HG02943 (cell line): ENCODE measurements at regions not wholly inside any gene's neighbourhood (a gene's known extent, or its start where the extent isn't known, plus 50 kb on each side); places are given as distances from the start of the nearest gene placed in this dataset.
"Not testable (repeated sequence)": the region's sequence is repeated elsewhere in the genome, so short reads cannot be mapped to it uniquely, and the experiment has no call there.

Experiments used
- ATAC-seq: cut with Tn5 transposase; IDR thresholded peaks from one replicate; pipeline ENCODE4 v1.9.1; 2021; ENCODE audit warnings: mild to moderate bottlenecking, low read depth, moderate library complexity; ENCODE audit not compliant: unreplicated experiment

GRCh38 chr7:125857606-125858005 lies 928.0 kb upstream of the POT1 start:
- no peak for ATAC-seq

GRCh38 chr7:125848157-125848556 lies 918.5 kb upstream of the POT1 start:
- no peak for ATAC-seq

- ATAC-seq, result no peak
Measured at GRCh38 chr7:125847692-125848091, 918.1 kb upstream of the POT1 start.

- no peak for ATAC-seq
Measured at GRCh38 chr7:125847055-125847454, 917.4 kb upstream of the POT1 start.

- no peak for ATAC-seq
Measured at GRCh38 chr7:125845686-125846085, 916.1 kb upstream of the POT1 start.

- no peak for ATAC-seq
Measured at GRCh38 chr7:125834421-125834820, 904.8 kb upstream of the POT1 start.

GRCh38 chr7:125833839-125834238 lies 904.2 kb upstream of the POT1 start:
- ATAC-seq, result no peak

- ATAC-seq, result no peak
Measured at GRCh38 chr7:125830743-125831142, 901.1 kb upstream of the POT1 start.

GRCh38 chr7:125828153-125828700 lies 898.6 kb upstream of the POT1 start:
- ATAC-seq, result no peak

GRCh38 chr7:125823538-125823937 lies 893.9 kb upstream of the POT1 start:
- ATAC-seq, result no peak

- no peak for ATAC-seq
Measured at GRCh38 chr7:125820495-125820894, 890.9 kb upstream of the POT1 start.

- no peak for ATAC-seq
Measured at GRCh38 chr7:125814100-125814499, 884.5 kb upstream of the POT1 start.

GRCh38 chr7:125806491-125806890 lies 876.9 kb upstream of the POT1 start:
- not testable (repeated sequence) for ATAC-seq

- no peak for ATAC-seq
Measured at GRCh38 chr7:125804273-125804672, 874.6 kb upstream of the POT1 start.

GRCh38 chr7:125780153-125780552 lies 850.5 kb upstream of the POT1 start:
- no peak for ATAC-seq

GRCh38 chr7:125775317-125775716 lies 845.7 kb upstream of the POT1 start:
- ATAC-seq, result no peak

GRCh38 chr7:125773113-125773785 lies 843.6 kb upstream of the POT1 start:
- no peak for ATAC-seq

- ATAC-seq, result no peak
Measured at GRCh38 chr7:125747966-125748365, 818.3 kb upstream of the POT1 start.

- no peak for ATAC-seq
Measured at GRCh38 chr7:125746510-125746909, 816.9 kb upstream of the POT1 start.

- ATAC-seq, result no peak
Measured at GRCh38 chr7:125727215-125727614, 797.6 kb upstream of the POT1 start.

- ATAC-seq, result no peak
Measured at GRCh38 chr7:125695626-125696025, 766.0 kb upstream of the POT1 start.

GRCh38 chr7:125683156-125683555 lies 753.5 kb upstream of the POT1 start:
- no peak for ATAC-seq

GRCh38 chr7:125681508-125681907 lies 751.9 kb upstream of the POT1 start:
- ATAC-seq, result no peak
